ENCODE measurements at regions not wholly inside any gene's neighbourhood (a gene's known extent, or its start where the extent isn't known, plus 50 kb on each side); places are given as distances from the start of the nearest gene placed in this dataset.

- Histone ChIP-seq H3K9me3 (ENCODE audit: control insufficient read depth in 2 of 3, insufficient read depth in 1 of 3, low read length in 3 of 3) (no peaks in the 10 kb centered on the region), H3K27me3 (ENCODE audit: control insufficient read depth, insufficient read depth, low read length) (no peaks in the 10 kb centered on the region), H3K4me1 (ENCODE audit: control insufficient read depth in 2 of 3, insufficient read depth in 2 of 3, low read depth in 1 of 3, low read length in 3 of 3) (peaks cover 9 to 21% (median 17%) of the 10 kb centered on the region in 3 donors), H3K9ac (ENCODE audit: low read length in 3 of 3) (no peak overlapping the region), H3K27ac (ENCODE audit: low read depth in 2 of 2, low read length in 2 of 2) (no peak overlapping the region), H3K4me3 (ENCODE audit: low read length in 3 of 3) (no peak overlapping the region), H3K36me3 (ENCODE audit: control insufficient read depth in 2 of 3, insufficient read depth in 3 of 3, low read length in 3 of 3) (no peaks in the 10 kb centered on the region)
- DNase-seq (no peak), FAIRE-seq (no peak)
- no peak for TF ChIP-seq CTCF (IDR thresholded peaks at IDR 0.05; ENCODE audit: borderline replicate concordance, extremely low read depth, insufficient read depth)
- intact Hi-C loops (cut with DNase I), result no loop called here
These were observed 130.1 kb upstream of the NEDD9 start for GRCh38 chr6:11362564-11362963.

GRCh38 chr6:11358904-11359830 is 126.7 kb upstream of the NEDD9 start:
- no peak overlapping the region for H3K9ac ChIP-seq (ENCODE audit: low read length in 3 of 3)
- H3K36me3 ChIP-seq (ENCODE audit: control insufficient read depth in 2 of 3, insufficient read depth in 3 of 3, low read length in 3 of 3), result no peaks in the 10 kb centered on the region
- peak overlapping the region in 1 of 2 donors; percentile 59 for H3K27ac ChIP-seq (ENCODE audit: low read depth in 2 of 2, low read length in 2 of 2)
- H3K4me1 ChIP-seq (ENCODE audit: control insufficient read depth in 2 of 3, insufficient read depth in 2 of 3, low read depth in 1 of 3, low read length in 3 of 3), result peaks cover 0 to 7% (median 6%) of the 10 kb centered on the region in 3 donors
- FAIRE-seq, result no peak
- DNase-seq, result no peak
- H3K9me3 ChIP-seq (ENCODE audit: control insufficient read depth in 2 of 3, insufficient read depth in 1 of 3, low read length in 3 of 3), result no peaks in the 10 kb centered on the region
- no peak for TF ChIP-seq CTCF (IDR thresholded peaks at IDR 0.05; ENCODE audit: borderline replicate concordance, extremely low read depth, insufficient read depth)
- intact Hi-C loops (cut with DNase I), result no loop called here
- H3K4me3 ChIP-seq (ENCODE audit: low read length in 3 of 3), result no peak overlapping the region
- H3K27me3 ChIP-seq (ENCODE audit: control insufficient read depth, insufficient read depth, low read length), result no peaks in the 10 kb centered on the region

GRCh38 chr6:11357285-11357684 is 124.8 kb upstream of the NEDD9 start:
- Histone ChIP-seq H3K27me3 (ENCODE audit: control insufficient read depth, insufficient read depth, low read length) (no peaks in the 10 kb centered on the region), H3K27ac (ENCODE audit: low read depth in 2 of 2, low read length in 2 of 2) (peak overlapping the region; percentile 18 to 62), H3K9ac (ENCODE audit: low read length in 3 of 3) (no peak overlapping the region), H3K4me1 (ENCODE audit: control insufficient read depth in 2 of 3, insufficient read depth in 2 of 3, low read depth in 1 of 3, low read length in 3 of 3) (peaks cover 0 to 7% (median 4%) of the 10 kb centered on the region in 3 donors), H3K9me3 (ENCODE audit: control insufficient read depth in 2 of 3, insufficient read depth in 1 of 3, low read length in 3 of 3) (no peaks in the 10 kb centered on the region), H3K4me3 (ENCODE audit: low read length in 3 of 3) (no peak overlapping the region), H3K36me3 (ENCODE audit: control insufficient read depth in 2 of 3, insufficient read depth in 3 of 3, low read length in 3 of 3) (no peaks in the 10 kb centered on the region)
- FAIRE-seq (no peak), DNase-seq (peak in 1 of 5 donors; percentile 32)
- no peak for TF ChIP-seq CTCF (IDR thresholded peaks at IDR 0.05; ENCODE audit: borderline replicate concordance, extremely low read depth, insufficient read depth)
- intact Hi-C loops (cut with DNase I), result no loop called here

Measured in kidney (tissue), 13 donors.